Heart right ventricle (tissue), 16 donors: ENCODE measurements at regions not wholly inside any gene's neighbourhood (a gene's known extent, or its start where the extent isn't known, plus 50 kb on each side); places are given as distances from the start of the nearest gene placed in this dataset.
"Not testable (repeated sequence)": the region's sequence is repeated elsewhere in the genome, so short reads cannot be mapped to it uniquely, and the experiment has no call there.

Experiments used
- ATAC-seq, 8 donors: fragments of 200-7000 bp; cut with Tn5 transposase; one replicate each; pipeline ENCODE4 v1.9.1; 2020; ENCODE audit warnings: mild to moderate bottlenecking in 8 of 8, moderate library complexity in 8 of 8, moderate number of reproducible peaks in 1 of 8
- DNase-seq, 2 donors: peaks; one replicate each; pipeline ENCODE4 v3.0.0-alpha.2; 2020
- H3K27ac ChIP-seq, 10 donors: fragments of 200-600 bp; sonication (generic) in 2 of 10; one replicate each; pipeline versions ENCODE4 v1.5.0 to v1.8.0; 2020 to 2022; ENCODE audit warnings: mild to moderate bottlenecking in 3 of 10
- H3K27me3 ChIP-seq, 7 donors: fragments of 200-600 bp; one replicate each; pipeline ENCODE4 v1.8.0; 2021 to 2022; ENCODE audit warnings: mild to moderate bottlenecking in 2 of 7
- H3K36me3 ChIP-seq, 9 donors: fragments of 200-600 bp; sonication (generic) in 1 of 9; one replicate each; pipeline versions ENCODE4 v1.5.0 to v1.8.0; 2020 to 2022; ENCODE audit warnings: mild to moderate bottlenecking in 2 of 9
- H3K4me1 ChIP-seq, 9 donors: fragments of 200-600 bp; sonication (generic) in 1 of 9; one replicate each; pipeline versions ENCODE4 v1.5.0 to v1.8.0; 2020 to 2022; ENCODE audit warnings: mild to moderate bottlenecking in 4 of 9
- H3K4me3 ChIP-seq, 10 donors: fragments of 200-600 bp; sonication (generic) in 2 of 10; one replicate each; pipeline versions ENCODE4 v1.5.0 to v1.8.0; 2020 to 2022; ENCODE audit warnings: mild to moderate bottlenecking in 7 of 10, moderate library complexity in 2 of 10
- H3K9me3 ChIP-seq, 11 donors: fragments of 200-600 bp in 10 of 11; sonication (generic) in 2 of 11; one replicate each; pipeline versions ENCODE4 v1.5.0 to v1.8.0; 2013 to 2022; ENCODE audit warnings: mild to moderate bottlenecking in 2 of 11, control low read depth in 1 of 11, moderate library complexity in 1 of 11
- WGBS, 2 donors: extraction: QIAGEN DNeasy Blood & Tissue Kit; methylation state at CpG; one replicate each; pipeline ENCODE4 v1.1.7; 2013; ENCODE audit warnings: inconsistent platforms in 1 of 2; 5-methylcytosine and 5-hydroxymethylcytosine counted together
- intact Hi-C, 10 donors: fragments of 100-400 bp; cut with DNase I; formaldehyde crosslinking; loops; one replicate each; pipeline versions ENCODE4 v1.11.1 to v1.14.2; 2022
- TF ChIP-seq, protein P1 (sequence below), 9 donors: fragments of 200-600 bp; sonication (generic) in 2 of 9; IDR thresholded peaks; one replicate each; pipeline versions ENCODE4 v1.5.0 to v1.8.0; 2021 to 2022; ENCODE audit warnings: antibody characterized with exemption in 9 of 9, mild to moderate bottlenecking in 5 of 9, moderate library complexity in 1 of 9
- donor health status: Arrhythmogenic right ventricular cardiomyopathy.
- donor health status: ischemic (EF 13 %, LVEDD 7.1; RV severe dilation, severe dysfunction).
- donor health status: healthy with polysubstance abuse.
- donor health status: DM: no; HTN: yes; CAD: no.
- donor health status: DM: no; HTN: no; CAD: no.
- donor health status: ischemic (EF 25% LVEDD 6.9; RV normal size, moderate dysfunction).
- donor health status: ischemic (EF 25% LVEDD 5.7; RV mildly dilated, moderate dysfunction).
- donor health status: healthy.
- donor health status: DM: yes; HTN: yes; CAD: no.
- donor health status: Ischemic cardiomyopathy.
- donor health status: ischemic (EF 35%, LVEDD 5.7; RV mildly dilated, moderate dysfunction).
- donor health status: nonischemic (EF 11% LVEDD 7.7; RV severe dilation, severe dysfunction).
- donor health status: DM: yes; HTN: yes; CAD: no.
- donor health status: PGD.
- donor health status: ischemic (EF 29% LVEDD 5.4; RV normal size, mild dysfunction).
- donor health status: nonischemic (EF 23%, LVEDD 6.1; RV moderate dilation, normal function).

DNA sequence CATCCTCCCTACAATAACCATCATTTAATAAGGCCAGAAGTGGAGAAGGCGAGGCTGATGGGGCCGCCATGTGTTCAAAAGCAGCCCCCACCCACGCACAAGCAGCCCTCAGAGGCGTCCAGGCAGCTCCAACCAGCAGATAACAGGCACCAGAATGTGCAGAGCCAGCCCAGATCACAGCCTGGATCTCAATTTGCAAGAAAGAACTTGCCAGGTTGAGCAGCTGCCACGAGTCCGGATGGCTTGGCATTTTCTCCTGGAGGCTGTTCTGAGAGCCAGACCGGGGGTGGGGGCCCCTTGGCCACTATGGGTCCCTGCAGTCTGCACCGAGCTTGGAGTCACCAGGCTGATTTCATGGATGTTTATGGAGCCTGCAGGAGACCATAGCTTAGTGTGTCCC is 338.1 kb downstream of the PREX1 start:
- H3K27ac ChIP-seq, result no peak overlapping the region
- ATAC-seq (no peak), DNase-seq (no peak)
- intact Hi-C loops, result no loop called here
- 43 to 47% methylated on average over 8 of the region's 8 CpGs for WGBS, 2 donors
- no peaks in the 10 kb centered on the region for H3K9me3 ChIP-seq
- TF ChIP-seq, protein P1, sequence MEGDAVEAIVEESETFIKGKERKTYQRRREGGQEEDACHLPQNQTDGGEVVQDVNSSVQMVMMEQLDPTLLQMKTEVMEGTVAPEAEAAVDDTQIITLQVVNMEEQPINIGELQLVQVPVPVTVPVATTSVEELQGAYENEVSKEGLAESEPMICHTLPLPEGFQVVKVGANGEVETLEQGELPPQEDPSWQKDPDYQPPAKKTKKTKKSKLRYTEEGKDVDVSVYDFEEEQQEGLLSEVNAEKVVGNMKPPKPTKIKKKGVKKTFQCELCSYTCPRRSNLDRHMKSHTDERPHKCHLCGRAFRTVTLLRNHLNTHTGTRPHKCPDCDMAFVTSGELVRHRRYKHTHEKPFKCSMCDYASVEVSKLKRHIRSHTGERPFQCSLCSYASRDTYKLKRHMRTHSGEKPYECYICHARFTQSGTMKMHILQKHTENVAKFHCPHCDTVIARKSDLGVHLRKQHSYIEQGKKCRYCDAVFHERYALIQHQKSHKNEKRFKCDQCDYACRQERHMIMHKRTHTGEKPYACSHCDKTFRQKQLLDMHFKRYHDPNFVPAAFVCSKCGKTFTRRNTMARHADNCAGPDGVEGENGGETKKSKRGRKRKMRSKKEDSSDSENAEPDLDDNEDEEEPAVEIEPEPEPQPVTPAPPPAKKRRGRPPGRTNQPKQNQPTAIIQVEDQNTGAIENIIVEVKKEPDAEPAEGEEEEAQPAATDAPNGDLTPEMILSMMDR (IDR thresholded peaks at IDR 0.05), result no peak
- H3K27me3 ChIP-seq, result peaks cover 0 to 46% (median 13%) of the 10 kb centered on the region in 7 donors
- H3K36me3 ChIP-seq, result no peaks in the 10 kb centered on the region
- no peaks in the 10 kb centered on the region for H3K4me1 ChIP-seq
- no peak overlapping the region for H3K4me3 ChIP-seq

DNA sequence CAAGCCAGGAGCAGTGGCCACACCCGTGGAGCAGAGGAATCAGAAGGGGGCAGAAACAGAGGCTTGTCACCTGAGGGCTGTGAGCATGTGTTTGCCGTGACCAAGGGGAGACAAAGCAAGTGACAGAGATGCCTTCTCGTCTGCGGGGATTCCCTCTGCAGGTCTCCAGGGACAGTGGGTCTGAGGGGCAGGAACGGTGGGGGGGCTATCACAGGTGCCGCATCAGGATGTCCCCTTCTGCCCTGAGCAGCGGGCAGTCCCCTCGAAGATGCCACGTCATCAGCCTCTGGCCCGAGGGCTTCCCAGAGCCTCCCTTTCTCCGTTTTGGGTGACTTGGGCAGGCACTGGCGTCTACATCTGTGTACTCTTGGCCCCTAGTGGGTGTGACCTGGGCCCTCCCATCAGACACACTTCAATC is 338.7 kb downstream of the PREX1 start:
- 83 to 90% methylated on average over 12 of the region's 12 CpGs for WGBS, 2 donors

DNA sequence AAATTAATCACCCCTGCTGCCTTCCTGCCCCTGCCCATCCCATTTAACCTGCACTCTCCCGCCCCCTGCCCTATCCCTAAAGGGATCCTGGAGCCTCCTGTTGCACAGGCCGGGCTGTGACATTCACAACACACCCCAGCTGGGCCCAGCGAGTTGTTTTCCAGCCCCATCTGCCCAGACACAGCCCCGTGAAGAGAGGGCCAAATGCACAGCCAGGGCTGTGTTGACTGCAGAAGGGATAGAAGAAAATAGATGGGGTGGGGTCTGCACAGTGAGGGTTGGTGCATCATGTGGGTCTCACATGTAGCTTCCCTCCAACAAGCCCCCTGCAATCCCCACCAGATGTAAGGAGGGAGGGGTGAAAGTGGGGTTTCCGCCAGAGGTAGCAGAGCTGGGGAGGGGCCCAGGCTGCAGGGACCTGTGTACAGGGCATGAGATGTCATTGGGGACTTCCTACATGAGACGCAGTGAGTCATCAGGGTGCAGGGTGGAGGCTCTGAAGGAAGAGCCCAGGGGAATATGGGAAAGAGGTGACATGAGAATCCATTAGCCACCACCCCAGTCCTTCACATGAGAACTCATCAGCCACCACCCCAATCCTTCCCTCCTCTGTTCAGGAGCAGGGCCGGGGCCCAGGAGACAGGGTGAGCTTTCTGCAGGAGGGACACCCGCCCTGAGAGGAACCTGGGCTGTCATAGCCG is 339.3 kb downstream of the PREX1 start:
- intact Hi-C loops, DNase-seq, H3K4me1 ChIP-seq, H3K9me3 ChIP-seq, H3K27ac ChIP-seq, ATAC-seq, H3K36me3 ChIP-seq, H3K4me3 ChIP-seq: not testable (repeated sequence)
- H3K27me3 ChIP-seq, result peaks cover 0 to 42% (median 13%) of the 10 kb centered on the region in 7 donors
- 62 to 77% methylated on average over 8 to 9 of the region's 9 CpGs for WGBS, 2 donors

More for the DNA sequence above, 338.7 kb downstream of the PREX1 start:
- H3K4me1 ChIP-seq, result no peaks in the 10 kb centered on the region
- H3K9me3 ChIP-seq, result no peaks in the 10 kb centered on the region
- peaks cover 0 to 44% (median 13%) of the 10 kb centered on the region in 7 donors for H3K27me3 ChIP-seq
- intact Hi-C loops, result no loop called here
- ATAC-seq, result no peak
- DNase-seq, result no peak
- H3K27ac ChIP-seq, result no peak overlapping the region
- no peak overlapping the region for H3K4me3 ChIP-seq
- TF ChIP-seq, protein P1 (IDR thresholded peaks at IDR 0.05), result no peak
- H3K36me3 ChIP-seq, result no peaks in the 10 kb centered on the region

DNA sequence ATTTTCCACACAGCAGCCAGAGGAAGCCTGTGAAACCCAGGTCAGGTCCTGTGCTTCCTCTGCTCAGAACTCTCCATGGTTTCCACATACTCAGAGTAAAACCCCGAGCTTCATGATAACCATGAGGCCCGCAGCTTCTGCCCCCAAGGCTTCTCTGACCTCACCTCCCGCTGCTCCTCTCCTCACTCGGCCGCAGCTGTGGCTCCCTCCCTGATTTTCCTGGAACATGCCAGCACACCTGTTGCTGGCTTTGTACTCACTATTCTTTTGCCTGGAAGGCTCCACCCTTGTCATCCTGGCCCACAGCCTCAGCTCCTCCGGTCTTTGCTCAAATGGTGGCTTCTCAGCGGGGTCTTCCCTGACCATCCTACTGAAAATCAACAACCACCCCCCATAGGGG is 341.7 kb downstream of the PREX1 start:
- intact Hi-C loops, result no loop called here
- ATAC-seq, result no peak

DNA sequence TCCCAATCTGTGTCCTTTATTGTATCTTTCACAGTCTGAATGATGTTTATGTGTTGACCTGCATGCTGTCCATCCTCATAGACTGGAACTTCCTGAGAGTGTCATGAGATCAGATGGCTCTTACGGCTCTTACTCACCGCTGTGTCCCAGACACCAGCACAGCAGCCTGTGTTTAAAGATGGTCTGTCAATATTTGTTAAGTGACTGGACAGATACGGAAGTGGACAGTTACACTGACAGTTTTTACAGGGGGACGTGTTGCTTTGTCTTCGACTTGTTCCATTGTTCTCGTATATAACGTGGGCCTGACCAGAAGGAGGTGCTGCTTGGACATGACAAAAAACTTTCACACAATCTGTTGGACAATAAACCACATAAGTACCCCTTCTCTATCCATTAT is 342.6 kb downstream of the PREX1 start:
- WGBS, 2 donors, result 62 to 69% methylated on average over 7 of the region's 7 CpGs
- intact Hi-C loops, ATAC-seq, H3K36me3 ChIP-seq, H3K4me3 ChIP-seq, H3K4me1 ChIP-seq, H3K27ac ChIP-seq, DNase-seq, H3K9me3 ChIP-seq: not testable (repeated sequence)
- H3K27me3 ChIP-seq, result peaks cover 0 to 43% (median 24%) of the 10 kb centered on the region in 7 donors

More for the DNA sequence above, 341.7 kb downstream of the PREX1 start:
- DNase-seq, result no peak
- Histone ChIP-seq H3K4me1 (no peaks in the 10 kb centered on the region), H3K4me3 (no peak overlapping the region), H3K36me3 (no peaks in the 10 kb centered on the region), H3K9me3 (no peaks in the 10 kb centered on the region), H3K27me3 (peaks cover 0 to 35% (median 18%) of the 10 kb centered on the region in 7 donors), H3K27ac (no peak overlapping the region)
- WGBS, 2 donors, result 56 to 75% methylated on average over 7 of the region's 7 CpGs
- TF ChIP-seq, protein P1 (IDR thresholded peaks at IDR 0.05), result no peak
